Vagina (tissue), 2 donors: ENCODE measurements at regions not wholly inside any gene's neighbourhood (a gene's known extent, or its start where the extent isn't known, plus 50 kb on each side); places are given as distances from the start of the nearest gene placed in this dataset.
"Not testable (repeated sequence)": the region's sequence is repeated elsewhere in the genome, so short reads cannot be mapped to it uniquely, and the experiment has no call there.

Experiments
- DNase-seq, 2 donors: peaks; one replicate each; pipeline ENCODE4 v3.0.0-alpha.2; 2017; ENCODE audit errors: extremely low spot score in 2 of 2
- H3K27ac ChIP-seq: fragments of 200-600 bp; sonication (generic); one replicate; pipeline ENCODE4 v1.5.1; 2019
- H3K27me3 ChIP-seq: fragments of 200-600 bp; sonication (generic); one replicate; pipeline ENCODE4 v1.5.1; 2019
- H3K36me3 ChIP-seq, 2 donors: fragments of 200-600 bp; sonication (generic); one replicate each; pipeline ENCODE4 v1.5.1; 2017 to 2019
- H3K4me1 ChIP-seq: fragments of 200-600 bp; sonication (generic); one replicate; pipeline ENCODE4 v1.5.1; 2019
- H3K4me3 ChIP-seq, 2 donors: fragments of 200-600 bp; sonication (generic); 1 replicate in 1 of 2; 2 replicates in 1 of 2; pipeline ENCODE4 v1.5.1; 2016 to 2019
- H3K9me3 ChIP-seq: fragments of 200-600 bp; sonication (generic); one replicate; pipeline ENCODE4 v1.5.1; 2019
- CTCF ChIP-seq, 3 experiments: fragments of 450-650 bp in 2 of 3; fragments of 200-600 bp in 1 of 3; sonication (generic) in 1 of 3; IDR thresholded peaks; one replicate each; pipeline ENCODE4 v1.5.1; 2017 to 2019; ENCODE audit warnings: antibody characterized with exemption in 3 of 3, mild to moderate bottlenecking in 2 of 3, moderate library complexity in 2 of 3
- POLR2A ChIP-seq, 2 donors: fragments of 450-650 bp; IDR thresholded peaks; one replicate each; pipeline ENCODE4 v1.6.1; 2017; ENCODE audit warnings: antibody characterized with exemption in 2 of 2, mild to moderate bottlenecking in 2 of 2, moderate library complexity in 2 of 2
- POLR2AphosphoS5 ChIP-seq, 2 donors: sonication (generic); formaldehyde crosslinking; IDR thresholded peaks; one replicate each; pipeline ENCODE4 v1.9.0; 2017; ENCODE audit warnings: antibody characterized with exemption in 2 of 2, mild to moderate bottlenecking in 2 of 2, low read depth in 1 of 2; ENCODE audit not compliant: insufficient read depth in 1 of 2
- intact Hi-C: fragments of 100-400 bp; cut with DNase I; formaldehyde crosslinking; loops from one replicate; pipeline ENCODE4 v1.15.1; 2023

GRCh38 chr12:71277866-71278265, 120.1 kb upstream of the TSPAN8 start:
- Histone ChIP-seq H3K36me3 (no peaks in the 10 kb centered on the region), H3K27me3 (no peaks in the 10 kb centered on the region), H3K4me3 (no peak overlapping the region), H3K9me3 (no peaks in the 10 kb centered on the region), H3K4me1 (no peaks in the 10 kb centered on the region), H3K27ac (no peak overlapping the region)
- intact Hi-C loops: no loop called here
- no peak for DNase-seq
- no peak for TF ChIP-seq POLR2A (IDR thresholded peaks at IDR 0.05)
- no peak for TF ChIP-seq POLR2AphosphoS5 (IDR thresholded peaks at IDR 0.05; ENCODE audit: insufficient read depth in 1 of 2, low read depth in 1 of 2)
- no peak for TF ChIP-seq CTCF (IDR thresholded peaks at IDR 0.05)

GRCh38 chr12:71276541-71276940, 118.7 kb upstream of the TSPAN8 start:
- Histone ChIP-seq H3K36me3 (no peaks in the 10 kb centered on the region), H3K4me1 (no peaks in the 10 kb centered on the region), H3K27me3 (no peaks in the 10 kb centered on the region), H3K9me3 (no peaks in the 10 kb centered on the region), H3K4me3 (no peak overlapping the region), H3K27ac (no peak overlapping the region)
- TF ChIP-seq POLR2A (IDR thresholded peaks at IDR 0.05): no peak
- TF ChIP-seq CTCF (IDR thresholded peaks at IDR 0.05): no peak
- no peak for TF ChIP-seq POLR2AphosphoS5 (IDR thresholded peaks at IDR 0.05; ENCODE audit: insufficient read depth in 1 of 2, low read depth in 1 of 2)
- DNase-seq: no peak
- intact Hi-C loops: no loop called here

- H3K27me3 ChIP-seq, H3K4me1 ChIP-seq, H3K27ac ChIP-seq, H3K9me3 ChIP-seq, intact Hi-C loops, H3K4me3 ChIP-seq, H3K36me3 ChIP-seq, DNase-seq: not testable (repeated sequence)
These were observed 113.0 kb upstream of the TSPAN8 start for GRCh38 chr12:71270794-71271193.

- H3K27ac ChIP-seq: no peak overlapping the region
- H3K4me3 ChIP-seq: no peak overlapping the region
- no peak for TF ChIP-seq POLR2A (IDR thresholded peaks at IDR 0.05)
- TF ChIP-seq CTCF (IDR thresholded peaks at IDR 0.05): no peak
- TF ChIP-seq POLR2AphosphoS5 (IDR thresholded peaks at IDR 0.05; ENCODE audit: insufficient read depth in 1 of 2, low read depth in 1 of 2): no peak
- intact Hi-C loops: no loop called here
- H3K27me3 ChIP-seq: no peaks in the 10 kb centered on the region
- H3K9me3 ChIP-seq: no peaks in the 10 kb centered on the region
- H3K36me3 ChIP-seq: no peaks in the 10 kb centered on the region
- no peaks in the 10 kb centered on the region for H3K4me1 ChIP-seq
- no peak for DNase-seq
These were observed 112.3 kb upstream of the TSPAN8 start for GRCh38 chr12:71270057-71270456.

- DNase-seq: no peak
- no peak overlapping the region for H3K27ac ChIP-seq
- TF ChIP-seq POLR2AphosphoS5 (IDR thresholded peaks at IDR 0.05; ENCODE audit: insufficient read depth in 1 of 2, low read depth in 1 of 2): no peak
- no peak for TF ChIP-seq POLR2A (IDR thresholded peaks at IDR 0.05)
- TF ChIP-seq CTCF (IDR thresholded peaks at IDR 0.05): no peak
- no peaks in the 10 kb centered on the region for H3K36me3 ChIP-seq
- H3K9me3 ChIP-seq: no peaks in the 10 kb centered on the region
- H3K4me3 ChIP-seq: no peak overlapping the region
- H3K4me1 ChIP-seq: no peaks in the 10 kb centered on the region
- intact Hi-C loops: no loop called here
- H3K27me3 ChIP-seq: no peaks in the 10 kb centered on the region
These were observed 111.4 kb upstream of the TSPAN8 start for GRCh38 chr12:71269281-71269598.
